ENCODE measurements at regions not wholly inside any gene's neighbourhood (a gene's known extent, or its start where the extent isn't known, plus 50 kb on each side); places are given as distances from the start of the nearest gene placed in this dataset.

GRCh38 chr2:181312515-181312927 is 144.7 kb upstream of the ITGA4 start:
- TF ChIP-seq EZH2 (IDR thresholded peaks at IDR 0.05; ENCODE audit: insufficient read depth, poor library complexity, severe bottlenecking) (no peak), EZH2phosphoT487 (IDR thresholded peaks at IDR 0.05; ENCODE audit: insufficient read depth, low read depth) (no peak)

Measured in GM23248 (cell line).